ENCODE measurements at regions not wholly inside any gene's neighbourhood (a gene's known extent, or its start where the extent isn't known, plus 50 kb on each side); places are given as distances from the start of the nearest gene placed in this dataset.

DNA sequence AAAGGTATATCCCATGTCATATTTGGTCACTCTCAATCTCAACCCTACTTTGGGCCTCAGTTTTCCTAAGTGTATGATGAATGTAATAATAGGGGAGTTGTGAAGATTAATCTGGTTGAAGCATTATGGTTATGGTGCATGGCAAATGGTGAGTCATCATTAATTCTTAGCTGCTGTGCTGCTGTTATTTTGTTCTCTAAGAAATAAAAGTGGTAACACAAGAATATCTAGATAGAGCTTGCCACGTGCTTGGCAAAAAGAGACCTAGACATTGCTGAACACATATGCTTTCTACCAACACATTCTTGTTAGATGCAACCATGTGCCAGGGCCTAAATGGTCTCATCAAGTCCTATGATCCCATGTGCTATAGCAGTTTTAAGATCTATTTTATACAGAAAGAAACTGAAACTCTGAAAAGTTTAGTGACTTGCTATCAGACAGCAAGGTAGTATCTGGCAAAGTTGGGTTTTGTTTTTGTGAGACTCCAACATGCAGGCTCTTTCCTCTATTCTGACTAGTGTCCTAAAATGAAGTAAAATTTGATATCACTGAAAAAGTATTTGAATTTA lies 699.9 kb upstream of the MEF2C start:
- Histone ChIP-seq H3K9me3 (no peaks in the 10 kb centered on the region), H3K27me3 (no peaks in the 10 kb centered on the region), H3K27ac (no peak overlapping the region), H3K36me3 (no peaks in the 10 kb centered on the region), H3K4me1 (peaks cover 12% of the 10 kb centered on the region), H3K4me3 (no peak overlapping the region)
- intact Hi-C loops (cut with DNase I): no loop called here
- TF ChIP-seq, protein P1, sequence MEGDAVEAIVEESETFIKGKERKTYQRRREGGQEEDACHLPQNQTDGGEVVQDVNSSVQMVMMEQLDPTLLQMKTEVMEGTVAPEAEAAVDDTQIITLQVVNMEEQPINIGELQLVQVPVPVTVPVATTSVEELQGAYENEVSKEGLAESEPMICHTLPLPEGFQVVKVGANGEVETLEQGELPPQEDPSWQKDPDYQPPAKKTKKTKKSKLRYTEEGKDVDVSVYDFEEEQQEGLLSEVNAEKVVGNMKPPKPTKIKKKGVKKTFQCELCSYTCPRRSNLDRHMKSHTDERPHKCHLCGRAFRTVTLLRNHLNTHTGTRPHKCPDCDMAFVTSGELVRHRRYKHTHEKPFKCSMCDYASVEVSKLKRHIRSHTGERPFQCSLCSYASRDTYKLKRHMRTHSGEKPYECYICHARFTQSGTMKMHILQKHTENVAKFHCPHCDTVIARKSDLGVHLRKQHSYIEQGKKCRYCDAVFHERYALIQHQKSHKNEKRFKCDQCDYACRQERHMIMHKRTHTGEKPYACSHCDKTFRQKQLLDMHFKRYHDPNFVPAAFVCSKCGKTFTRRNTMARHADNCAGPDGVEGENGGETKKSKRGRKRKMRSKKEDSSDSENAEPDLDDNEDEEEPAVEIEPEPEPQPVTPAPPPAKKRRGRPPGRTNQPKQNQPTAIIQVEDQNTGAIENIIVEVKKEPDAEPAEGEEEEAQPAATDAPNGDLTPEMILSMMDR (IDR thresholded peaks at IDR 0.05): no peak
- TF ChIP-seq POLR2AphosphoS5 (IDR thresholded peaks at IDR 0.05; ENCODE audit: insufficient read depth in 1 of 2, low read depth in 1 of 2): peak in 1 of 2 donors; percentile 54
- DNase-seq (ENCODE audit: extremely low spot score in 2 of 2): no peak

- no peaks in the 10 kb centered on the region for H3K36me3 ChIP-seq
- TF ChIP-seq POLR2AphosphoS5 (IDR thresholded peaks at IDR 0.05; ENCODE audit: insufficient read depth in 1 of 2, low read depth in 1 of 2): no peak
- TF ChIP-seq, protein P1 (IDR thresholded peaks at IDR 0.05): no peak
- TF ChIP-seq POLR2A (IDR thresholded peaks at IDR 0.05): no peak
- no peaks in the 10 kb centered on the region for H3K27me3 ChIP-seq
- DNase-seq (ENCODE audit: extremely low spot score in 2 of 2): no peak
- no peak overlapping the region for H3K4me3 ChIP-seq
- intact Hi-C loops (cut with DNase I): no loop called here
- peaks cover 12% of the 10 kb centered on the region for H3K4me1 ChIP-seq
- no peak overlapping the region for H3K27ac ChIP-seq
- H3K9me3 ChIP-seq: no peaks in the 10 kb centered on the region
Observed at GRCh38 chr5:89580976-89581375, 698.0 kb upstream of the MEF2C start.

- intact Hi-C loops (cut with DNase I): no loop called here
- TF ChIP-seq, protein P1 (IDR thresholded peaks at IDR 0.05): no peak
- TF ChIP-seq POLR2AphosphoS5 (IDR thresholded peaks at IDR 0.05; ENCODE audit: insufficient read depth in 1 of 2, low read depth in 1 of 2): no peak
- TF ChIP-seq POLR2A (IDR thresholded peaks at IDR 0.05): no peak
Observed at GRCh38 chr5:89575319-89575718, 692.3 kb upstream of the MEF2C start.

DNA sequence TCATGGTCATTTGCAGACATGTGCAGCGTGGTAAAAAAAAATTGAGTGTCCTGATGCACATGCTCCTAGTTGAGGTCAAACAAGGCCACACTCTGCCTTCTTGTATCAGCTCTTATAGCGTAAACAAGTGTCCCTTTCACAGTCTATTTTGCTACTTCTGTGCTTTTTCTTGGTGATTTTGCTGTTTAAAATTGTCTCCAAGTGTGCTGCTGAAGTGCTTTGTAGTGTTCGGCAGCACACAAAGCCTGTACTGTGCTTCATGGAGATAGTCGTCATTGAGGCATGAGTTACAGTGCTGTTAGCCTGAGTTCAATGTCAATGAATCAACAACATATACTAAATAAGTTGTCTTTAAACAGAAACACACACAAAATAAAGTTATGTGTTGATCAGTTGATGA lies 690.4 kb upstream of the MEF2C start:
- Histone ChIP-seq H3K9me3 (no peaks in the 10 kb centered on the region), H3K27me3 (no peaks in the 10 kb centered on the region), H3K36me3 (no peaks in the 10 kb centered on the region), H3K27ac (no peak overlapping the region), H3K4me1 (no peaks in the 10 kb centered on the region), H3K4me3 (no peak overlapping the region)
- intact Hi-C loops (cut with DNase I): no loop called here
- no peak for TF ChIP-seq POLR2AphosphoS5 (IDR thresholded peaks at IDR 0.05; ENCODE audit: insufficient read depth in 1 of 2, low read depth in 1 of 2)
- TF ChIP-seq, protein P1 (IDR thresholded peaks at IDR 0.05): no peak
- TF ChIP-seq POLR2A (IDR thresholded peaks at IDR 0.05): no peak
- DNase-seq (ENCODE audit: extremely low spot score in 2 of 2): no peak

More at GRCh38 chr5:89575319-89575718, 692.3 kb upstream of the MEF2C start:
- H3K4me3 ChIP-seq: no peak overlapping the region
- no peaks in the 10 kb centered on the region for H3K9me3 ChIP-seq
- no peaks in the 10 kb centered on the region for H3K36me3 ChIP-seq
- no peak overlapping the region for H3K27ac ChIP-seq
- no peaks in the 10 kb centered on the region for H3K4me1 ChIP-seq
- DNase-seq (ENCODE audit: extremely low spot score in 2 of 2): no peak
- no peaks in the 10 kb centered on the region for H3K27me3 ChIP-seq

DNA sequence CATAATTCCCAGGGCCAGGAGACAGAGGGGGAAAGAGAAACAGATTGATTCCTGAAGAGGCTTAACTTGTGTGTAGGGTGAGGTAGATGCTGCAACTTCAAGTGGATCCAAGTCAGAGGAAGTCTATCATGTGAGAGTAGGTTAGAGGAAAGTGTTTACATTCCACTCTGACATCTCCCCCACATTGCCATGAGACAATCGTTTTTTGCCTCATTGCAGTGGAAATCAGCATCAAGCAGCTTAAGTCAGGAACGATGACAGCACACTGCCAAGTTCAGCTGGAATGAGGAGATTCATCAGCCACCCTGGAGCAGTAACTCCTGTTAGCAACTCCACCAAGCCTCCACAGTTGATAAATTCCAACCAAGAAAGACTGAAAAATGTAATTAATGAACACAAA lies 689.7 kb upstream of the MEF2C start:
- Histone ChIP-seq H3K27ac (no peak overlapping the region), H3K4me1 (no peaks in the 10 kb centered on the region), H3K27me3 (no peaks in the 10 kb centered on the region), H3K9me3 (no peaks in the 10 kb centered on the region), H3K36me3 (no peaks in the 10 kb centered on the region), H3K4me3 (no peak overlapping the region)
- TF ChIP-seq POLR2AphosphoS5 (IDR thresholded peaks at IDR 0.05; ENCODE audit: insufficient read depth in 1 of 2, low read depth in 1 of 2): no peak
- TF ChIP-seq, protein P1 (IDR thresholded peaks at IDR 0.05): no peak
- no peak for TF ChIP-seq POLR2A (IDR thresholded peaks at IDR 0.05)
- DNase-seq (ENCODE audit: extremely low spot score in 2 of 2): no peak
- intact Hi-C loops (cut with DNase I): no loop called here
